GM18907 (cell line): ENCODE measurements at regions not wholly inside any gene's neighbourhood (a gene's known extent, or its start where the extent isn't known, plus 50 kb on each side); places are given as distances from the start of the nearest gene placed in this dataset.

Experiments
- ATAC-seq: cut with Tn5 transposase; IDR thresholded peaks from one replicate; pipeline ENCODE4 v1.9.1; 2021; ENCODE audit warnings: mild to moderate bottlenecking, moderate library complexity; ENCODE audit not compliant: unreplicated experiment

GRCh38 chr5:173740400-173740799 is 124.0 kb upstream of the BOD1 start:
- no peak for ATAC-seq

GRCh38 chr5:173741087-173741486 is 124.6 kb upstream of the BOD1 start:
- no peak for ATAC-seq

- ATAC-seq: no peak
Measured at GRCh38 chr5:173741729-173742431, 125.4 kb upstream of the BOD1 start.

GRCh38 chr5:173742432-173742816 is 126.0 kb upstream of the BOD1 start:
- ATAC-seq: peak; percentile 72

DNA sequence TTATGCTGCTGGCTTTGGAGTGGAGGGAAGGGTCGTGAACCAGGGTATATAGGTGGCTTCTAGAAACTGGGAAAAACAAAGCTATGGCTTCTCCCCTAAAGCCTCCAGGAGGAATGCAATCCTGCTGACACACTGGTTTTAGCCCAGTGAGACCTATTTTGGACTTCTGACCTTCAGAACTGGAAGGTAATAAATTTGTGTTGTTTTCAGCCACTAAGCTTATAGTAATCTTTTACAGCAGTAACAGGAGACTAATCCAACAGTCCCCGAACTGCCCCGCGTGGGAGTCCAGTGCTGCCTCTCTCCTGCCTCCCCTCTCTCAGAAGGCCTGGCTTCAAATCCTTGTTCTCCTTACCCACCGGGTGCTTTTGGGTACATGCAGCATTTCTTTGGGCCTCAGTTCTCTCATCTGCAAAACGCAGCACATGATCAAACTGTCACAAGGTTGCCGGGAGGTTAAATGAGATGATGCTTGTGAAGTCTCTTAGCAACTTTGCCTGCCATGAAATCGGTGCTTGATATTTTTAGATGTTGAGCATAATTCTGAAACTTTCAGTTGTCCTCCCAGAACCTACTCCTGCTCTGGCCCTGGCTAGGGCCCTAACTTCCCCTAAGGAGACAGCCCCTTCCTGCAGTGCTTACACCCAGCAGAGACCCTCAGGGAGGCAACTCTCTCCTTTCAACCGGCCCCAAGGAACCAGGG is 127.3 kb upstream of the BOD1 start:
- no peak for ATAC-seq

DNA sequence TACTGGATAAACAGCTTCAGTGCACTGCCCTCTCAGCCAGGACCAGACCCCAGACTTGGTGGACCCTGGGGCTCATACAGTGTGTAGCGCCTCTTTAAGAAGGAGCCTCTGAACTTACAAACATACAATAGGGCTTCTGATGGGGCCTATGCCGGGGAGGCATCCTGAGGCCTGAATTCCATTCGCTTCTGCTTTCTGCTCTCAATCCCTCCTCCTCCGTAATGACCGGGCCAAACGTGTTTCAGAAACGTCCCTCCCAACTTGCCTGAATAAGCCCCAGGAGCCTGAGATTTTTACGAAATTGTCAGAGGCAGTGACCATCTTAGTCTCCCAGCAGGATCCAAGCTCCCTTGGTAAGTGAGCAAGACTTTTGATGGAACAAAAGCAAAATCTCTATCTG is 128.1 kb upstream of the BOD1 start:
- ATAC-seq: no peak

DNA sequence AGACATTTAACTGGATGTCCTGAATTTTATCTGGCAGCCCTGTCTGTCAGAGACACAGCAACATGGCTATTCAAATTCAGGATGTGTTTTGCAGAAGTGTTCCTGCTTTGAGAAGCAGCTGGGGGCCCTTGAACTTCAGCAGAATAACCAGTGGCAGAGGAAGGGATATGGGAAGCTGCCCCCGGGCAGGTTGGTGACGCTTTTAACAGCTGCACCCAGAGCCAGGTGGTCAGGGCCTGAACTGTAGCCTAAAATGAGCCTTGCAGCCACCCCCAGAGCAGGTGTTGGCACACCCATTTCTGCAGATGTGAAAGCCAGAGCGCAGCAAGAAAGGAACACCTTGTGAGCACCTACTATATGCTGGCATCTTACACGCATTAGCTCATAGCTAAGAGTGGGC is 128.7 kb upstream of the BOD1 start:
- ATAC-seq: peak; percentile 58

- no peak for ATAC-seq
Measured at GRCh38 chr5:173745557-173745956, 129.1 kb upstream of the BOD1 start.

DNA sequence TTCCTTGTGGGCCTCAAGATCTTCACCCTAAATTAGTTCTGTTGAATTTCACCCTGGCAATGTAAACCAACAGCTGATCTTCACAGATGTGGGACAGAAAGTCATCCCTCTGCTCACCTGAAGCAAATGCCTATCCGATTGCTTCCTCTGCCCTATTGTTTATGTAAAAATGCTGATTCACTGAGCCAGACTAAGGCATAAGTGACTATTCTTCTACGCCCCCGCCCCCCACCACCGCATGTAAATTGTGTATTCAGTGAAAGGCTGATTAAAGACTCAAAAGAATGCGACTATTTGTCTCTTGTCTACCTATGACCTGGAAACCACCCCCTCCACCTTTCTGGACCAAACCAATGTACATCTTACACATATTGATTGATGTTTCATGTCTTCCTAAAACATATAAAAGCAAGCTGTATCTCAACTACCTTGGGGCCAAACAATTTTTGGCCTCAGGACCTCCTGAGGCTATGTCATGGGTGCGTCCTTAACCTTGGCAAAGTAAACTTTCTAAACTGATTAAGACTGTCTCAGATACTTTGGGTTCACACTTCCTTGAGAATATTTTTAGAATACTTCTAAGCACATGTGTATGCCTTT is 129.7 kb upstream of the BOD1 start:
- ATAC-seq: no peak

GRCh38 chr5:173747876-173748275 is 131.4 kb upstream of the BOD1 start:
- ATAC-seq: no peak

- ATAC-seq: no peak
Measured at GRCh38 chr5:173750538-173751265, 134.3 kb upstream of the BOD1 start.

DNA sequence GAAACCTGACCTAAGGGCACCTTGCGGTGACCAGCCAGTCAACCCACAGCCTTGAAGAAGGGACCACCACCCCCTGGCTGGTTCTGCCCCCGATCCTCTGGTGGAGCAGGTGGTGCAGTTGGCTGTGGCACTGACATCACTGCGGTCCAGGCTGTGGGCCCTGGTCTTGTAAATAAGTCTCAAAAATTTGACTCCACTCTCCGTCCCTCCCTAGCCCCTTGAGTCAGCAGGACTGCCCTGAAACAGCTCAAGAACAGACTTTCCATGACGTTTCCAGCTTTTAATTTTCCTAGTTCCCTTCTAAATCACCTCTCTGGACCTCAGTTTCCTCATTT is 134.8 kb upstream of the BOD1 start:
- ATAC-seq: no peak

- ATAC-seq: no peak
Measured at GRCh38 chr5:173752653-173753052, 135.5 kb upstream of the CPEB4 start.

GRCh38 chr5:173753307-173754168 is 134.6 kb upstream of the CPEB4 start:
- ATAC-seq: no peak

DNA sequence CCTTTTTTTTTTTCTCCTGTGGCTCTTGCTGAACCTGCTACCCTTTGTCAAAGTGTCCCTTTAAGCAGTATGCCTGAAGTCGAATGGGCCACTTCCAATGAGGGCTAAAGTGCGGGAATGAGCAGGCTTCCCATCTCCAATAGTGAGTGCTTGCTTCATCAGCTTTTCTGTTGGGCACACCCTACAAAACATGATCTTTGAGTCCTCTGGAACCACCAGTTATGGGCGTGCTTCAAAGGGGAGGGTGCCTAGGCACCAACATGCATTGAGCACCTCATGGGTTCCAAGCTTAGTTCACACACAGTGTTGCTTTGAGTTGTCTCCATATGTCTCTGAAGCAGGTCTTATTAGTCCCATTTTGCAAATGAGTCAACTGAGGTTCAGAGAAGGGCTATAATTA is 132.8 kb upstream of the CPEB4 start:
- ATAC-seq: no peak

DNA sequence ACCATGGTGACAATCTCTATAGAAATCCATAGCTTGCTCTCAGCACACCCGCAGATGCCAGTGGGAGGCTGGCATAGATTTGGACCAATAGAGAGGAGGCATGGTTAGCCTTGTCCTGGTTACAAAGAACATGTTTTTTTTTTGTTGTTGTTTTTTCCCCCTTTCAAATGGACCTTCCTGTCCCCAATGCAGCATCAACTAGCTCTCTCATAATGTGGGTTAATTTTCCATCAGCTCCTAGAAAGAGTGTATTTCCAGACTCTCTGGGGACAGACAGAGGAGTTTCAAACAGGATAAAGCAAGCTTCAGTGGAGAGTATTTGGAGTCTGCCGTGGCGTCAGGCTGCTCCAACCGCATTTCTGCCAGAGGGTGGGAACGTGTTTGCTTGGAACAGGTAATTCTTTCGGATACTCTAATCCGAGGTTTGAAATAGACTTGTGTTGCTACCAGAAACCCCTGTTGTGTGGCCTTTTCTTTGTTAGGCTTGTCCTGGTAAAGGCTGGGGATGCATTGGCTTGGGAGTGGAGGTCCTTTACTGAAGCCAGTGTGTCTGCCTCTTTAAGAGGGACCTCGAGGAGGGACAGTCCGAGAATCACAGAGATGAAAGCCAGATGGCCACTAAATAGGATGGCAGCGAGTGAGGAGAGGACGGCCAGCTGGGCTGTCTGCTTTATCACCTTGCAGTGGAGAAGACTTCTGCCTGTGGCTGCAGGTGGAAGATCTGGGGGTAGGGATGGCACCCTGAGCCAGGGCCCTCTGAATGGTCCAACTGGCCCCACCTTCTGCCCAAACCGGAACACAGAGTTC is 130.5 kb upstream of the CPEB4 start:
- no peak for ATAC-seq

GRCh38 chr5:173758676-173759075 is 129.5 kb upstream of the CPEB4 start:
- ATAC-seq: no peak

DNA sequence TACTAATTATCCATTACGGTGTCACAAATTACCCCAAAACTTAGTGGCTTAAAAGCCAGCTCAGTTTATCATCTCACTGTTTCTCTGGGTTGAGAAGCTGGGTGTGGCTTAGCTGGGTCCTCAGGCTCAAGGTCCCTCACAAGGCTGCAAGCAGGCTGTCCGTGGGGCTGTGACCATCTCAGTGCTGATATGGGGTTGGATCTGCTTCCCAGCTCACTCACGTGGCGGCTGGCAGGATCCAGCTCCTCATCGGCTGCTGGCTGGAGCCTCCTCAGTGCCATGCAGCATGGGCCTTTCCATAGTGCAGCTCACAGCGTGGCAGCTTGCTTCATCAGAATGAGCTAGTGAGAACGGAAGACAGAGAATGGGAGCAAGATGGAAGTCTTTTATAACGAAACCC is 128.5 kb upstream of the CPEB4 start:
- ATAC-seq: no peak

- ATAC-seq: no peak
Measured at GRCh38 chr5:173760461-173761177, 127.5 kb upstream of the CPEB4 start.

- no peak for ATAC-seq
Measured at GRCh38 chr5:173761178-173761513, 127.0 kb upstream of the CPEB4 start.
